ENCODE measurements at regions not wholly inside any gene's neighbourhood (a gene's known extent, or its start where the extent isn't known, plus 50 kb on each side); places are given as distances from the start of the nearest gene placed in this dataset.

- ATAC-seq, result no peak
- TF ChIP-seq POLR2A (IDR thresholded peaks at IDR 0.05) (no peak), CTCF (IDR thresholded peaks at IDR 0.05) (no peak), POLR2AphosphoS5 (IDR thresholded peaks at IDR 0.05) (no peak), EP300 (IDR thresholded peaks at IDR 0.05) (no peak)
- Histone ChIP-seq H3K4me1 (no peaks in the 10 kb centered on the region), H3K4me3 (no peak overlapping the region), H3K9me3 (no peaks in the 10 kb centered on the region), H3K27ac (no peak overlapping the region), H3K27me3 (no peaks in the 10 kb centered on the region), H3K36me3 (no peaks in the 10 kb centered on the region)
- 89 to 94% methylated on average over 2 to 4 of the region's 4 CpGs for WGBS, 2 donors (ENCODE audit: low coverage in 1 of 2)
Observed at GRCh38 chr7:41059796-41060195, 643.1 kb downstream of the INHBA start.

- Histone ChIP-seq H3K27me3 (no peaks in the 10 kb centered on the region), H3K27ac (no peak overlapping the region), H3K4me1 (no peaks in the 10 kb centered on the region), H3K36me3 (no peaks in the 10 kb centered on the region), H3K4me3 (no peak overlapping the region), H3K9me3 (no peaks in the 10 kb centered on the region)
- TF ChIP-seq POLR2AphosphoS5 (IDR thresholded peaks at IDR 0.05), result no peak
- no peak for TF ChIP-seq CTCF (IDR thresholded peaks at IDR 0.05)
- TF ChIP-seq EP300 (IDR thresholded peaks at IDR 0.05), result no peak
- no peak for TF ChIP-seq POLR2A (IDR thresholded peaks at IDR 0.05)
- 96 to 100% methylated on average over 3 of the region's 4 CpGs for WGBS, 2 donors (ENCODE audit: low coverage in 1 of 2)
- ATAC-seq, result no peak
Observed at GRCh38 chr7:41058986-41059741, 643.7 kb downstream of the INHBA start.

- H3K36me3 ChIP-seq, result no peaks in the 10 kb centered on the region
- WGBS, 2 donors (ENCODE audit: low coverage in 1 of 2), result 79 to 96% methylated on average over 5 to 9 of the region's 11 CpGs
- no peak overlapping the region for H3K27ac ChIP-seq
- H3K4me1 ChIP-seq, result no peaks in the 10 kb centered on the region
- no peak overlapping the region for H3K4me3 ChIP-seq
- TF ChIP-seq CTCF (IDR thresholded peaks at IDR 0.05) (no peak), EP300 (IDR thresholded peaks at IDR 0.05) (no peak), POLR2AphosphoS5 (IDR thresholded peaks at IDR 0.05) (no peak), POLR2A (IDR thresholded peaks at IDR 0.05) (no peak)
- no peaks in the 10 kb centered on the region for H3K27me3 ChIP-seq
- ATAC-seq, result no peak
- H3K9me3 ChIP-seq, result no peaks in the 10 kb centered on the region
Observed at GRCh38 chr7:41054960-41055661, 647.8 kb downstream of the INHBA start.

- no peaks in the 10 kb centered on the region for H3K4me1 ChIP-seq
- no peaks in the 10 kb centered on the region for H3K27me3 ChIP-seq
- TF ChIP-seq CTCF (IDR thresholded peaks at IDR 0.05) (no peak), POLR2AphosphoS5 (IDR thresholded peaks at IDR 0.05) (no peak), POLR2A (IDR thresholded peaks at IDR 0.05) (no peak), EP300 (IDR thresholded peaks at IDR 0.05) (no peak)
- ATAC-seq, result no peak
- 83 to 90% methylated on average over 1 to 2 of the region's 2 CpGs for WGBS, 2 donors (ENCODE audit: low coverage in 1 of 2)
- H3K36me3 ChIP-seq, result no peaks in the 10 kb centered on the region
- H3K4me3 ChIP-seq, result no peak overlapping the region
- H3K9me3 ChIP-seq, result no peaks in the 10 kb centered on the region
- no peak overlapping the region for H3K27ac ChIP-seq
Observed at GRCh38 chr7:41053820-41054219, 649.1 kb downstream of the INHBA start.

GRCh38 chr7:41052736-41053135 lies 650.2 kb downstream of the INHBA start:
- Histone ChIP-seq H3K9me3 (no peaks in the 10 kb centered on the region), H3K36me3 (no peaks in the 10 kb centered on the region), H3K27ac (no peak overlapping the region), H3K4me1 (no peaks in the 10 kb centered on the region), H3K4me3 (no peak overlapping the region), H3K27me3 (no peaks in the 10 kb centered on the region)
- WGBS, 2 donors (ENCODE audit: low coverage in 1 of 2), result 77 to 100% methylated on average over 1 to 6 of the region's 6 CpGs
- TF ChIP-seq POLR2AphosphoS5 (IDR thresholded peaks at IDR 0.05) (no peak), EP300 (IDR thresholded peaks at IDR 0.05) (no peak), POLR2A (IDR thresholded peaks at IDR 0.05) (no peak), CTCF (IDR thresholded peaks at IDR 0.05) (no peak)
- ATAC-seq, result no peak
